ENCODE measurements at regions not wholly inside any gene's neighbourhood (a gene's known extent, or its start where the extent isn't known, plus 50 kb on each side); places are given as distances from the start of the nearest gene placed in this dataset.

DNA sequence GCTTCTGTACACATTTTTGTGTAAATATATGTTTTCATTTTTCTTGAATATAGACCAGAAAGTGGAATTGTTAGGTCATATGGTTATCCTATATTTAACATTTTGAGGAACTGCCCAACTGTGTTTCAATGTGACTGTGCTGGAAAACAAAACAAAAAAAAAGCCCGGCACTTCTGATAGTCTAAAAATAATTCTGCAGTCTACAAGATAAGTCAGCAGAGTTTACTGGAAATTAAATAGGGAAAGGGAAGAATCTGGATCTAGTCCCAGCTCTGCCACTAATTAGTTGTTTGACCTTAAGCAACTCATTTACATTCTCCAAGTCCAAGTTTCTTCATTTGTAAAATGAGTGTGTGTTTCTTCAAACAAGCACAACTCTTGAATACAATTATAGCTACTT is 869.1 kb upstream of the B3GALT2 start:
- Histone ChIP-seq H3K4me2 (no peak overlapping the region), H3K4me3 (no peak overlapping the region), H3K27ac (no peak overlapping the region), H3K4me1 (no peaks in the 10 kb centered on the region), H3K9me3 (no peaks in the 10 kb centered on the region)
- POLR2A ChIA-PET: no interaction called here
- no peak for TF ChIP-seq POLR2AphosphoS2 (conservative IDR thresholded peaks at IDR 0.05; ENCODE audit: low read length)
- TF ChIP-seq MYC (IDR thresholded peaks at IDR 0.05; ENCODE audit: borderline replicate concordance, low read length): no peak
- TF ChIP-seq RAD21 (conservative IDR thresholded peaks at IDR 0.05 in 1 of 2, IDR thresholded peaks at IDR 0.05 in 1 of 2): no peak
- TF ChIP-seq, protein P1, sequence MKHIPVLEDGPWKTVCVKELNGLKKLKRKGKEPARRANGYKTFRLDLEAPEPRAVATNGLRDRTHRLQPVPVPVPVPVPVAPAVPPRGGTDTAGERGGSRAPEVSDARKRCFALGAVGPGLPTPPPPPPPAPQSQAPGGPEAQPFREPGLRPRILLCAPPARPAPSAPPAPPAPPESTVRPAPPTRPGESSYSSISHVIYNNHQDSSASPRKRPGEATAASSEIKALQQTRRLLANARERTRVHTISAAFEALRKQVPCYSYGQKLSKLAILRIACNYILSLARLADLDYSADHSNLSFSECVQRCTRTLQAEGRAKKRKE (CRISPR knock-in tag; IDR thresholded peaks at IDR 0.05; ENCODE audit: low read depth): no peak
- TF ChIP-seq CBX2 (IDR thresholded peaks at IDR 0.05; ENCODE audit: borderline replicate concordance, low read depth): no peak
- TF ChIP-seq, protein P2, sequence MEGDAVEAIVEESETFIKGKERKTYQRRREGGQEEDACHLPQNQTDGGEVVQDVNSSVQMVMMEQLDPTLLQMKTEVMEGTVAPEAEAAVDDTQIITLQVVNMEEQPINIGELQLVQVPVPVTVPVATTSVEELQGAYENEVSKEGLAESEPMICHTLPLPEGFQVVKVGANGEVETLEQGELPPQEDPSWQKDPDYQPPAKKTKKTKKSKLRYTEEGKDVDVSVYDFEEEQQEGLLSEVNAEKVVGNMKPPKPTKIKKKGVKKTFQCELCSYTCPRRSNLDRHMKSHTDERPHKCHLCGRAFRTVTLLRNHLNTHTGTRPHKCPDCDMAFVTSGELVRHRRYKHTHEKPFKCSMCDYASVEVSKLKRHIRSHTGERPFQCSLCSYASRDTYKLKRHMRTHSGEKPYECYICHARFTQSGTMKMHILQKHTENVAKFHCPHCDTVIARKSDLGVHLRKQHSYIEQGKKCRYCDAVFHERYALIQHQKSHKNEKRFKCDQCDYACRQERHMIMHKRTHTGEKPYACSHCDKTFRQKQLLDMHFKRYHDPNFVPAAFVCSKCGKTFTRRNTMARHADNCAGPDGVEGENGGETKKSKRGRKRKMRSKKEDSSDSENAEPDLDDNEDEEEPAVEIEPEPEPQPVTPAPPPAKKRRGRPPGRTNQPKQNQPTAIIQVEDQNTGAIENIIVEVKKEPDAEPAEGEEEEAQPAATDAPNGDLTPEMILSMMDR (IDR thresholded peaks at IDR 0.05): no peak
- no peak for TF ChIP-seq JUNB (IDR thresholded peaks at IDR 0.05)
- TF ChIP-seq MAFK (IDR thresholded peaks at IDR 0.05; ENCODE audit: partially characterized antibody): no peak
- no peak for TF ChIP-seq JUN (IDR thresholded peaks at IDR 0.05)
- TF ChIP-seq HDAC2 (IDR thresholded peaks at IDR 0.05): no peak
- TF ChIP-seq RFX5 (IDR thresholded peaks at IDR 0.05): no peak
- no peak for TF ChIP-seq CHD2 (IDR thresholded peaks at IDR 0.05; ENCODE audit: low read length, partially characterized antibody)
- TF ChIP-seq HOXB13 (CRISPR knock-in tag; IDR thresholded peaks at IDR 0.05; ENCODE audit: low read depth): no peak
- CTCF ChIA-PET: no interaction called here
- WGBS (ENCODE audit: missing lambda C conversion rate): 75% methylated on average over 1 of the region's 1 CpG
- FAIRE-seq (no peak), ATAC-seq (no peak), DNase-seq (ENCODE audit: low read depth in 1 of 2, low spot score in 1 of 2) (no peak)

DNA sequence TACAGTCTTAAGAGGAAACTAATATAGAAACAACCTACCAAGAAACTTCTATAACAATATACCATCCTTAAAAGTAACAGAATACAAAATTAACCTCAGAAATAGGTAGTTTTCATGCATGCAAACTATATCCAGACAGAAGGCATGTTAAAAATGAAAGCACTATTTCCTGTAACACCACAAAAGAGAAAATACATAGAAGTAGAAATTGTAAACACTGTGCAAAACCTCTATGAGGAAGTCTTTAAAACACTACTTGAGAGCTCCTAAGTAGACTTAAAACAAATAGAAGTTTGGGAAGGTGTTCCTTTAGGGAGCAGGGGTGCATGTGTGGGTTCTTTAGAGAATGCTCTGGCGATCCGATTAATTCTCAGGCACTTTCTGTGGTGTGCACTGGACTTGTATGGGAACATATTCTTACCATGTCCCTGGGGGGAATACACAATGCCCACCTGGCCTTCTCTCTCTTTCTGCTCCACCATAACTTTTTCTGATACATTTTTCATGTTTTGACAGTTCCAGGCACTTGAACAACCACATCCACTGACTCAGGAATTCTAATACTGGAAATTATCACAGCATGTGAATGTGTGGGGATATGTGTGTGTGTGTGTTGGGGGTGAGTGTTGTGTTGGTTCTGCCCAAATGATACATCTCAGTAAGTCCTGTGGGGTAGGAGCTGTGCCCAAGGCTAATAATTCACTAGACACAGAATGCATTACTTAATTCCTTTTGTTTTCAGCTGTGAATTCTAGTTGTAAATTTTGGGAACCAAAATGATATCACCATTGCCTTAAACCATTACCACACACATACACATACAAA is 866.3 kb upstream of the B3GALT2 start:
- POLR2A ChIA-PET: interaction anchor here (0.5 kb wide), 1 partner anchor 1160 kb away, joined by 4 read pairs; no protein-coding TSS in a partner anchor
- no peak for ATAC-seq
- Histone ChIP-seq H3K27ac (no peak overlapping the region), H3K4me3 (no peak overlapping the region), H3K9me3 (no peaks in the 10 kb centered on the region), H3K4me1 (no peaks in the 10 kb centered on the region), H3K4me2 (no peak overlapping the region)
- CTCF ChIA-PET: interaction anchor here (0.6 kb wide), 1 partner anchor 357 kb away, joined by 4 read pairs; no protein-coding TSS in a partner anchor
- 82% methylated on average over 2 of the region's 2 CpGs for WGBS (ENCODE audit: missing lambda C conversion rate)
- TF ChIP-seq JUNB (IDR thresholded peaks at IDR 0.05) (no peak), RAD21 (conservative IDR thresholded peaks at IDR 0.05 in 1 of 2, IDR thresholded peaks at IDR 0.05 in 1 of 2) (no peak), GATA3 (IDR thresholded peaks at IDR 0.05; ENCODE audit: borderline replicate concordance) (no peak), ZC3H11A (IDR thresholded peaks at IDR 0.05) (no peak)
- TF ChIP-seq, protein P2 (IDR thresholded peaks at IDR 0.05): no peak
- DNase-seq (ENCODE audit: low read depth in 1 of 2, low spot score in 1 of 2): no peak
- no peak for FAIRE-seq

DNA sequence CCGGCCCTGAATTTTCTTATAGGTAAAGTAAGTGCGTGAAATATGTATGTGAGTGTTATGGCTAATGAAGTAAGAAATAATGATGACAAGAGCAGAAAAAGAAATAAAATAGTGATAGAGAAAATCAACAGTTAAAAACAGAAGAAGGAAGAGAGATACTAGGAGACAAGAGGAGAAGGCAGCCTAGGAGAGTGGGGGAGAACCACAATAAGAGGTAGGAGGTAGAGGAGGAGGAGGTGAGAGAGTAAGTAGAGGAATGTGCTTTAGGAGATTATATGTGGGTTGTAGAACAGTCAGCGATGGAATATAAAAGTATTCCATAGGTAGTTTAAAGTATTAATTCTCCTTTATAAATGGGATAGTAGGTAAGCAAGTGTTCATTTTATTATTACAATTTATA is 861.5 kb upstream of the B3GALT2 start:
- CTCF ChIA-PET: no interaction called here
- Histone ChIP-seq H3K9me3 (no peaks in the 10 kb centered on the region), H3K27ac (no peak overlapping the region), H3K4me1 (peaks cover 18% of the 10 kb centered on the region; the same call in 2 of the 3 replicates), H3K4me2 (no peak overlapping the region), H3K4me3 (no peak overlapping the region)
- DNase-seq (ENCODE audit: low read depth in 1 of 2, low spot score in 1 of 2) (no peak), ATAC-seq (no peak), FAIRE-seq (no peak)
- POLR2A ChIA-PET: no interaction called here
- TF ChIP-seq ZNF302 (CRISPR knock-in tag; IDR thresholded peaks at IDR 0.05) (no peak), FOXS1 (CRISPR knock-in tag; IDR thresholded peaks at IDR 0.05) (no peak), PHF8 (IDR thresholded peaks at IDR 0.05; ENCODE audit: borderline replicate concordance, low read depth) (no peak), EHMT2 (IDR thresholded peaks at IDR 0.05; ENCODE audit: low read depth) (no peak), RCOR1 (IDR thresholded peaks at IDR 0.05; ENCODE audit: low read depth, low read length) (no peak), SMC3 (IDR thresholded peaks at IDR 0.05) (no peak)
- 58% methylated on average over 3 of the region's 3 CpGs for WGBS (ENCODE audit: missing lambda C conversion rate)

Measured in A549 (cell line).